Endodermal cell (in vitro differentiated cells): ENCODE measurements at regions not wholly inside any gene's neighbourhood (a gene's known extent, or its start where the extent isn't known, plus 50 kb on each side); places are given as distances from the start of the nearest gene placed in this dataset.

Experiments used
- DNase-seq: peaks from one replicate; pipeline ENCODE4 v3.0.0-alpha.2; 2017
- H3K27ac ChIP-seq: 2 replicates; pipeline ENCODE4 v1.5.1; 2013; ENCODE audit warnings: mild to moderate bottlenecking, low read depth, low read length, moderate library complexity
- H3K27me3 ChIP-seq: 2 replicates; pipeline ENCODE4 v1.6.1; 2013; ENCODE audit warnings: mild to moderate bottlenecking, low read length, moderate library complexity; ENCODE audit not compliant: insufficient read depth, control insufficient read depth, poor library complexity, severe bottlenecking
- H3K36me3 ChIP-seq: 2 replicates; pipeline ENCODE4 v1.7.0; 2013; ENCODE audit warnings: mild to moderate bottlenecking, low read length, moderate library complexity; ENCODE audit not compliant: control insufficient read depth, insufficient read depth
- H3K4me1 ChIP-seq: one replicate; pipeline ENCODE4 v1.7.0; 2013; ENCODE audit warnings: low read length; ENCODE audit not compliant: control insufficient read depth, insufficient read depth
- H3K4me3 ChIP-seq: 2 replicates; pipeline ENCODE4 v1.5.1; 2013; ENCODE audit warnings: mild to moderate bottlenecking, low read length, moderate library complexity
- H3K9ac ChIP-seq: 2 replicates; pipeline ENCODE4 v1.6.1; 2013; ENCODE audit warnings: mild to moderate bottlenecking, low read length, moderate library complexity; ENCODE audit not compliant: poor library complexity, severe bottlenecking; ENCODE audit errors: extremely low read depth
- H3K9me3 ChIP-seq: 2 replicates; pipeline ENCODE4 v1.6.1; 2013; ENCODE audit warnings: mild to moderate bottlenecking, low read length, moderate library complexity; ENCODE audit not compliant: control insufficient read depth
- H3K27ac Mint-ChIP-seq: 2 replicates; pipeline ENCODE4 v1.8.0; 2020; ENCODE audit warnings: mixed read lengths
- H3K27me3 Mint-ChIP-seq: 2 replicates; pipeline ENCODE4 v1.8.0; 2021; ENCODE audit warnings: mild to moderate bottlenecking, mixed read lengths; ENCODE audit not compliant: insufficient read depth
- H3K36me3 Mint-ChIP-seq: 2 replicates; pipeline ENCODE4 v1.8.0; 2020; ENCODE audit warnings: low read depth, mixed read lengths
- H3K4me1 Mint-ChIP-seq: 2 replicates; pipeline ENCODE4 v1.8.0; 2020; ENCODE audit warnings: mixed read lengths
- H3K4me3 Mint-ChIP-seq: 2 replicates; pipeline ENCODE4 v1.8.0; 2020; ENCODE audit warnings: mild to moderate bottlenecking, moderate library complexity, mixed read lengths
- H3K9me3 Mint-ChIP-seq: 2 replicates; pipeline ENCODE4 v1.8.0; 2020; ENCODE audit warnings: mild to moderate bottlenecking, mixed read lengths
- CTCF ChIP-seq: fragments of 200-600 bp; sonication (generic); conservative IDR thresholded peaks from 2 replicates; pipeline ENCODE4 v1.5.0; 2021; ENCODE audit warnings: antibody characterized with exemption, mild to moderate bottlenecking
- WGBS, 2 experiments: methylation state at CpG; one replicate each; pipeline versions ENCODE4 v1.1.5 to v1.1.7; 2013; ENCODE audit warnings: missing lambda C conversion rate in 2 of 2, mixed read lengths in 1 of 2; ENCODE audit not compliant: insufficient coverage in 1 of 2, insufficient read length in 1 of 2; 5-methylcytosine and 5-hydroxymethylcytosine counted together

DNA sequence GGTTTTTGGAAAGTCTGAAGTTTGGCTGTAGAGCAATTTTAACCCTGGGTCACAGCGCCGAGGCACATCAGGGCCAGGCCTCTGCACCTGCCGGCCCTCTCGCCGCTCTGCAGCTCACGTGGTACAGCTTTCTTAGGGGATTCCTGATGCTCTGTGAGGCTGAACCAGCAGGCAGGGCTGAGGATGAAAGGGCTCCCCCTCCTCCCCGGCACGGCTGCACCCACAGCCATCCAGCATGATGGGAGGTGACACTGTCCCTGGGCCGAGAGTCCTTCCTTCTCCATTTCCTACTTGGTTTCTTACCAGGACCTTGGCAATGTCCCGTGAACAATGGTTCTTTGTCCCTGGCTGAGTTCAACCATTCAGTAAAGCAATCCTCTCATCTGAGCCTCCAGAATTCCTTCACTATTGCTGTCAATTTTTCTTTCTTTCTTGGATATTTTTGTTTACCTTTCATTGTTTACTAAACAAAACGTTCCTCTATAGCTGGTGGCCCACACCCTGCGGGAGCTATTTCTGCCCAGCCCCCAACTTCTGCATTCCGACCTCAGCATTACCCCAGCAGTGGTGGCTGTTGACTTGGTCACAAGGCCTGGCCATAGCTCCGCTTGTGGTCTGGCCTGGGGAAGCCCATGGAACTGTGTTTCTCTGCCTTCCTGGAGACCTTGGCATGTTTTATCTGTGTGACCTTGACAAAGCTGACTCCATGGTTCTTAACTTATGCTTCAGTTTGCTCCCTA lies 172.8 kb upstream of the B3GAT1 start:
- Mint-ChIP-seq H3K9me3 (no peaks in the 10 kb centered on the region), H3K27me3 (peaks cover 93% of the 10 kb centered on the region), H3K4me1 (no peaks in the 10 kb centered on the region), H3K4me3 (no peak overlapping the region), H3K36me3 (no peaks in the 10 kb centered on the region), H3K27ac (no peak overlapping the region)
- TF ChIP-seq CTCF = no peak
- Histone ChIP-seq H3K27ac (no peak overlapping the region), H3K9me3 (no peaks in the 10 kb centered on the region), H3K27me3 (peaks cover 95% of the 10 kb centered on the region), H3K36me3 (no peaks in the 10 kb centered on the region), H3K4me1 (no peaks in the 10 kb centered on the region), H3K4me3 (no peak overlapping the region), H3K9ac (no peak overlapping the region)
- no peak for DNase-seq
- 79 to 83% methylated on average over 7 to 14 of the region's 14 CpGs for WGBS, 2 experiments

GRCh38 chr11:134584001-134584561 lies 172.0 kb upstream of the B3GAT1 start:
- Mint-ChIP-seq H3K4me3 (no peak overlapping the region), H3K27ac (no peak overlapping the region), H3K27me3 (peaks cover 95% of the 10 kb centered on the region), H3K9me3 (no peaks in the 10 kb centered on the region), H3K36me3 (no peaks in the 10 kb centered on the region), H3K4me1 (no peaks in the 10 kb centered on the region)
- H3K4me1 ChIP-seq = no peaks in the 10 kb centered on the region
- DNase-seq = no peak
- H3K9ac ChIP-seq = no peak overlapping the region
- no peaks in the 10 kb centered on the region for H3K36me3 ChIP-seq
- no peak overlapping the region for H3K27ac ChIP-seq
- 89 to 90% methylated on average over 11 to 14 of the region's 15 CpGs for WGBS, 2 experiments
- H3K27me3 ChIP-seq = peaks cover 98% of the 10 kb centered on the region
- H3K9me3 ChIP-seq = no peaks in the 10 kb centered on the region
- no peak overlapping the region for H3K4me3 ChIP-seq
- TF ChIP-seq CTCF = no peak

DNA sequence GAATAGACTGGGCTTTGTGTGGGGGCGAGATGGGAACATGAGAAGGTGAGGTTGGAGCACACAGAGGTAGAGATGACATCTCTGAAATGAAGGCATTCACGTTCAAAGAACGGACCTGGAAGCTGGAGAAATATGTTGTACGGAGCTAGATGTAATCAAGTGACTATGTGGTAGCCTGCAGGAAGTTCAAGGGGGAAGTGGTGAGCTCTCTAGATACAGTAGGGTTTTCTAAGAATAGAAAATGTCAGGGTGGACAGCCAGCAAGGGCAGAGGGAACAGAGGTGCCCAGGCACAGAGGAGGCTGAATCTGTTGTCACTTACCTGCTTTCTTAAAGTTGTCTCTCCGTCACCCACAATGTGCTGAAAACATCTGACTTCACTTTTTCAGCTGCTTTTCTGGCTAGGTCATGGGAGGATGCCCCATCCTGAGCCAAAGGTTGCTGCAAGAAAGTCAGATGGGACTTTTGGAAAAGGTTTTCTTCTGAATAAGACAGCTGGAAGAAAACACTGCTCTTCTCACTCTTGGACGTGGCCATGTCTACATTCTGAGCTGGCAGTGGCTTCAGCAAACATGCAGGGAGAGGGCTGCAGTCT lies 171.5 kb upstream of the B3GAT1 start:
- no peaks in the 10 kb centered on the region for H3K9me3 Mint-ChIP-seq
- WGBS, 2 experiments = 94 to 95% methylated on average over 6 of the region's 6 CpGs
- no peaks in the 10 kb centered on the region for H3K4me1 ChIP-seq
- no peak for TF ChIP-seq CTCF
- peaks cover 95% of the 10 kb centered on the region for H3K27me3 Mint-ChIP-seq
- H3K9me3 ChIP-seq = no peaks in the 10 kb centered on the region
- H3K27me3 ChIP-seq = peaks cover 100% of the 10 kb centered on the region
- DNase-seq = no peak
- H3K4me3 ChIP-seq = no peak overlapping the region
- no peak overlapping the region for H3K9ac ChIP-seq
- no peak overlapping the region for H3K4me3 Mint-ChIP-seq
- H3K27ac ChIP-seq = no peak overlapping the region
- H3K4me1 Mint-ChIP-seq = no peaks in the 10 kb centered on the region
- H3K36me3 ChIP-seq = no peaks in the 10 kb centered on the region
- no peaks in the 10 kb centered on the region for H3K36me3 Mint-ChIP-seq
- no peak overlapping the region for H3K27ac Mint-ChIP-seq
